ENCODE measurements at regions not wholly inside any gene's neighbourhood (a gene's known extent, or its start where the extent isn't known, plus 50 kb on each side); places are given as distances from the start of the nearest gene placed in this dataset.

GRCh38 chr3:46113608-46114007, 86.3 kb upstream of the XCR1 start:
- no peak for DNase-seq (ENCODE audit: low read depth)

- DNase-seq (ENCODE audit: low read depth), result no peak
Measured at GRCh38 chr3:46112984-46113383, 85.7 kb upstream of the XCR1 start.

GRCh38 chr3:46112296-46112695, 85.0 kb upstream of the XCR1 start:
- no peak for DNase-seq (ENCODE audit: low read depth)

- DNase-seq (ENCODE audit: low read depth), result no peak
Measured at GRCh38 chr3:46110701-46111493, 83.6 kb upstream of the XCR1 start.

GRCh38 chr3:46107682-46108081, 80.4 kb upstream of the XCR1 start:
- no peak for DNase-seq (ENCODE audit: low read depth)

- no peak for DNase-seq (ENCODE audit: low read depth)
Measured at GRCh38 chr3:46105306-46105919, 78.1 kb upstream of the XCR1 start.

DNA sequence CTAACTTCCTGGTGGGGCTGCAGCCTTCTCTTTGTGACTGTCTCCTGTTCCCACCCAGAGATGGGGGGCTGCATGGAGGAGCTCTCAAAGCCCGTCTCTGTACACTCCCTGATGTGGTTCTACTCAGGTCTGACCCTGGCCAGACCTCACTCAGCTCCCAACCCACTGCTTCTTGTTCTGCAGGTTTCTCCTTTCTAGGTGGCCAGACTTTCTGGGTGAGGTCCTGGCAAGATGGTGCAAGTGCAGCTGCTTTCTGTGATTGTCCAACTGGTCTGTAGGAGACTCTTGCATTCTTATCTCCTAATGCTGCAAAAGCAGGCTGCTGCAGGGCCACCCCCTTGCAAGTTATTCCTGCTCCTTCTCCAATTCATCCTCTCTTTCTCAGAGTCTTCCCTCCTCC, 77.4 kb upstream of the XCR1 start:
- DNase-seq (ENCODE audit: low read depth), result no peak

DNA sequence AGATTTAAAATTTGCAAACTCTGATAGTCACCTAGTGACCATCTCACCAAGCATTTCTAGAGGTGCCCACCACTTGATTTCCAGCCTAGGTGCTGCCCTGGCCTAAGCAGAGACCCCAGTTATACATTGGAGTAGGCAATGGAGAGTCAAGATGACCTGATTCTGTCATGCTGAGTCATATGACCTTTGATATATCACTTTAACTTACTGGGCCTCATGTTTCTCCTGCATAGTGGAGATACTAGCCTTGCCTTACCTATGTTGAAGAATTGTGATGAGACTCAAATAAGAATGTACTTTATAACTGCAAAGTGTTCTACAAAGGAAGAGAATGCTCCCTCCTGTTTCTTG, 75.5 kb upstream of the XCR1 start:
- no peak for DNase-seq (ENCODE audit: low read depth)

DNA sequence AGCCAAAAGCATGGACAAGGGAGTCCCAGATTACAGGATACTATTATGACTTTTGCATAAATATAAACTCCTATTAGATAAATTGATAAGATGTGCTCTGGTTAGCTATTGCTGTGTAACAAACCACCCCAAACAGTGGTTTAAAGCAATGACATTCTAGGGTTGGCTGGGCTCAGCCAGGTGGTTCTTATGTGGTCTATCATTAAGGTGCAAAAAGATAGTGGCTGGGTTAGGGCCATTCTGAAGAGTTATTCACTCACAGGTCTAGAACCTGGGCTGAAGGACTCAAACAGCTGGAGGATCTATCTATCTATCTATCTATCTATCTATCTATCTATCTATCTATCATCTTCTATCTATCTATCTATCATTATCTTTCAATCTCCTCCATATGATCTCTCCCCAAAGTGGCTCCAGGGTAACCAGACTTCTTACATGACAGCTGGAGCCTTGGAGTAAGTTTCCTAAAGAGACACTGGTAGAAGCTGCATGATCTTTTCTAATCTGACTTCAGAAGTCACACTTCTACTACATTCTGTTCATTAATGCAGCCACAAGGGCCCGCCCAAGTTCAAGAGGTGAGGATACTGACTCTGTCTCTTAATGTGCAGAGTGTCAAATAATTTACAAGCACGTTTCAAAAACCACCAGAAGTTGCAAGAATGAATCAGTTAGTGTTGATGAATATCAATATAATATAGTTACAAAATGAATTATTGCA, 74.9 kb upstream of the XCR1 start:
- DNase-seq (ENCODE audit: low read depth), result no peak

DNA sequence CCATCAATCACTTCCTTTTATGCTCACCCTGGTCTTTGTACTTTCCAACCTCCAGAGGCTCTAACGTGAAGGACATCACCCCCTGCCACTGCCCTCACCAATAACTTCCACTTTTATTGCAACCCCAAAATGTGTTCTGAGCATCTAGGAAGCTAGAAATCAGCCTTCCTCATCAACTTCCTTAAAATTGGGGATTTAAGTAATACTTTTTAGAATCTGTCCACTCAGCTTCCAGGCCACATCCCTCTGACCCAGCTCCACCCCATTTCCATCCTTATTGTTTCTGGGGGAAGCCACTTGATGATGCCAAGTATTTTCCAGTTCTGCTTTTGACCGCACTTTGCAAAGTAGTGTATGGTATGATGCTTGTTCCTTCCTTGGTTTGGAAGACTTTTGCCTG, 73.5 kb upstream of the XCR1 start:
- DNase-seq (ENCODE audit: low read depth), result no peak

DNA sequence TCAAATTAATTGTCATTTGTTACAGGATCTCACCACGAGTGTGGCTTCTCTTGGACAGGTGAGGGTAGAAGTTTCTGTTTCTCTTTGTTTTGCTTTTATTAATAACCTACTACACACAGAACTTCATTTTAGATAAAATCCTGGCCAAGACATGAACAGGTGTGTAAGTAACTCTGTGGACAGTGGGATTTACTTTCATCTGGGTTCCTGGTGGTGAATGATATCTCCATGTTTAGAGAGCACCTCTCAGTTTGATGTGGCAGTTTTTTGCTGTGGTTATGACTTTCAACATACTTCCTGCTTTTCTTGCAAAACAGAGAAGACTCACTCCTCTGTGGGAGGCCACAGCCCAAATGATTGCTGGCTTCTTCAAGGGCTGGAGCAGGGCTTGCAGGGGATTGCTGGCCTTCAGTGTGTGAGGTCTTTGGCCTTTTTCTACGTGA, 71.1 kb upstream of the XCR1 start:
- peak; percentile 35 for DNase-seq (ENCODE audit: low read depth)

- peak; percentile 30 for DNase-seq (ENCODE audit: low read depth)
Measured at GRCh38 chr3:46097691-46098241, 70.5 kb upstream of the XCR1 start.

DNA sequence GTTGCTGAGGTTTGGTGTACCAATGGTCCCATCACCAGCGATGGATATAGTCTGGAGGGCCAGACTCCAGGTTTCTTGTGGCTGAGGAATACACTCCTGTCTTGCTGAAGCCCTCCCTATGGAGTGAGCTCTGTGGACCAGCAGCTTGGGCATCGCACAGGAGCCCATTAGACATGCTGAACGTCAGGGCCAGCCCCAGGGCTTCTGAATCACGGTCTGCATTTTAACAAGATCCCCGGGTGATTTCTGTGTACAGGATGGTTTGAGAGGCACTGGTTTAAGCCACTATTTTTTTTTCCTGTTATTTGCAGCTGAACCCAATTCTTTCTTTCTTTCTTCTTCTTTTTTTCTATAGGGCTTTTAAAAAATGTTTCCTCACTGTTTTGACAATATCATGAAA, 69.5 kb upstream of the XCR1 start:
- no peak for DNase-seq (ENCODE audit: low read depth)

- DNase-seq (ENCODE audit: low read depth), result no peak
Measured at GRCh38 chr3:46096336-46096735, 69.1 kb upstream of the XCR1 start.

DNA sequence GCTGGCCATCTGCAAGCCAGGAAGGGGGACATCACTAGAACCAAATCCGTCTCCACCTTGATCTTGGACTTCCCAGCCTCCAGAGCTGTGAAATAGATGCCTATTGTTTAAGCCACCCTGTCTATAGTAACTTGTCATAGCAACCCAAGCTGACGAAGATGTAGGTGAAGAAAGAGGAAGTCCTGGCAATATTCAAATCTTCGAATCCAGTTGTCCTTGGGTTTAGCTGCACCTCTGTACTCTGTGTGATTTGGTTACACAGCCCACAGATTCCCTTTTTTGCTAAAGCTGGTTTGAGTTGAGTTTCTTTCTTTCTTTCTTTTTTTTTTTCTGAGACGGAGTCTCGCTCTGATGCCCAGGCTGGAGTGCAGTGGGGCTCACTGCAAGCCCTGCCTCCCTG, 68.0 kb upstream of the XCR1 start:
- DNase-seq (ENCODE audit: low read depth), result no peak

- no peak for DNase-seq (ENCODE audit: low read depth)
Measured at GRCh38 chr3:46094506-46094905, 67.2 kb upstream of the XCR1 start.

DNA sequence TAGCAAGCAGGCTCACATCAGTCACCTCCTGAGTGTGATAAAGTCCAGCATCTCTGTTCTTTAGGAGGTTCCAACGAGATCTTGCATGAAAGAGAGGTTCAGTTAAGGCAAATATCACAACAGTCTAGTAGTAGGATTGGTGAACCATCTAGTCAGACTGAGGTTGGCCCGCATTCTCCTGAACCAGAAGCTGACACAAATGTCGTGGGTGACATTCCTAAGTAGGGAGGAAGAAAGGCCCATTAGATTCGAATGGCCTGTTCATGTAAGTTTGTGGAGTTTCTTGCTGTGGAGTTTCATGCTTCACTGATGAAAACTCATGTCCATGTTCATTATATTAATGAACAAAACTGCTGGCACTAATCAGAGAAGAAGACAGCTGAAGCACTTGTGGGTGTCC, 66.7 kb upstream of the XCR1 start:
- DNase-seq (ENCODE audit: low read depth), result no peak

- no peak for DNase-seq (ENCODE audit: low read depth)
Measured at GRCh38 chr3:46093327-46093942, 66.2 kb upstream of the XCR1 start.

GRCh38 chr3:46092702-46093080, 65.4 kb upstream of the XCR1 start:
- no peak for DNase-seq (ENCODE audit: low read depth)

GRCh38 chr3:46091741-46092701, 64.7 kb upstream of the XCR1 start:
- no peak for DNase-seq (ENCODE audit: low read depth)

- DNase-seq (ENCODE audit: low read depth), result no peak
Measured at GRCh38 chr3:46091046-46091445, 63.8 kb upstream of the XCR1 start.

Measured in activated T-cell treated with anti-CD3 and anti-CD28 coated beads for 48 hours (primary cell).